RWPE2 (cell line): ENCODE measurements at regions not wholly inside any gene's neighbourhood (a gene's known extent, or its start where the extent isn't known, plus 50 kb on each side); places are given as distances from the start of the nearest gene placed in this dataset.
"Not testable (repeated sequence)": the region's sequence is repeated elsewhere in the genome, so short reads cannot be mapped to it uniquely, and the experiment has no call there.

Experiments used
- ATAC-seq: fragments of 200-7000 bp; cut with Tn5 transposase; 3 replicates; pipeline ENCODE4 v1.9.1; 2021; ENCODE audit warnings: low read depth
- DNase-seq: peaks from one replicate; pipeline ENCODE4 v3.0.0-alpha.2; 2020; ENCODE audit warnings: low spot score
- H3K27ac ChIP-seq: fragments of 450-650 bp; 2 replicates; pipeline ENCODE4 v1.5.1; 2017; ENCODE audit warnings: mild to moderate bottlenecking; ENCODE audit not compliant: poor library complexity, severe bottlenecking
- H3K27me3 ChIP-seq: fragments of 250-450 bp; sonication (Bioruptor Pico); 2 replicates; pipeline ENCODE4 v1.5.1; 2021; ENCODE audit warnings: mild to moderate bottlenecking, moderate library complexity; ENCODE audit not compliant: insufficient read depth, poor library complexity, severe bottlenecking
- H3K36me3 ChIP-seq: fragments of 250-450 bp; sonication (Bioruptor Pico); 2 replicates; pipeline ENCODE4 v1.5.1; 2020; ENCODE audit warnings: low read depth, mild to moderate bottlenecking, moderate library complexity
- H3K4me1 ChIP-seq: fragments of 250-450 bp; sonication (Bioruptor Pico); 2 replicates; pipeline ENCODE4 v1.5.1; 2021; ENCODE audit warnings: mild to moderate bottlenecking, moderate library complexity; ENCODE audit not compliant: insufficient read depth, poor library complexity, severe bottlenecking
- H3K4me3 ChIP-seq: fragments of 250-450 bp; sonication (Bioruptor Pico); 2 replicates; pipeline ENCODE4 v1.5.1; 2021; ENCODE audit warnings: mild to moderate bottlenecking, moderate library complexity; ENCODE audit not compliant: severe bottlenecking
- H3K9me3 ChIP-seq: fragments of 250-450 bp; sonication (Bioruptor Pico); 2 replicates; pipeline ENCODE4 v1.5.1; 2021; ENCODE audit warnings: mild to moderate bottlenecking, moderate library complexity; ENCODE audit not compliant: severe bottlenecking
- CTCF ChIP-seq: fragments of 450-650 bp; IDR thresholded peaks from one replicate; pipeline ENCODE4 v1.5.1; 2017; ENCODE audit warnings: mild to moderate bottlenecking, moderate library complexity; ENCODE audit not compliant: poor library complexity, severe bottlenecking

DNA sequence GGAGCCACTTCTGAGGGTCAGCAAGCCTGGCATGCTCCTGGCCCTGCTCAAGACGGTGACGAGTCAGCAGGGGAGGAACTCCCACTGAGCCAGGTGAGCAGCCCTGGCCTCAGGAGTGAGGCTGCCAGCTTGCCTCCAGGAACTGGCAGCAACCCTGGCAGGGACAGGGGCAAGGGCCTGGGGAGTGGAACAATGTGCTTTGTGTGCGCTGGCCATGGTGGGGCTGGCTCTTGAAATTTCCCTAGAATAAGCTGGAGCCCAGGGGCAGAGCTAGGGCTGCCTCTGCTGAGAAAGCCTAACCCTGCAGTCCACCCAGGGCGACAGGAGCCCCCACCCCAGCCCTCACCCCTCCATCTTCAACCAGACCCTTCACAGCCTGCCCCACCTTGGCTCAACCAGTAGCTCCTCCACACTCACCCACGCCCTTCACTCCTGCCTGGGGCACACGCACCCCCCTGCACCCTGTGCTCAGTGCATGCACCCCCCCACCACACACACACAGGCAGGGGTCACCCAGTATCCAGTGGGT, 88.0 kb downstream of the MRPL14 start:
- TF ChIP-seq CTCF: no peak
- Histone ChIP-seq H3K4me1 (peaks cover 65% of the 10 kb centered on the region), H3K27me3 (no peaks in the 10 kb centered on the region), H3K27ac (peak overlapping the region; percentile 99), H3K9me3 (no peaks in the 10 kb centered on the region), H3K36me3 (no peaks in the 10 kb centered on the region), H3K4me3 (no peak overlapping the region)
- no peak for DNase-seq
- ATAC-seq: no peak

- DNase-seq (no peak), ATAC-seq (no peak)
- H3K27ac ChIP-seq: peak overlapping the region; percentile 99
- no peaks in the 10 kb centered on the region for H3K27me3 ChIP-seq
- H3K4me1 ChIP-seq: peaks cover 66% of the 10 kb centered on the region
- no peaks in the 10 kb centered on the region for H3K9me3 ChIP-seq
- no peaks in the 10 kb centered on the region for H3K36me3 ChIP-seq
- no peak overlapping the region for H3K4me3 ChIP-seq
- TF ChIP-seq CTCF: no peak
Measured at GRCh38 chr6:44038543-44039065, 88.6 kb downstream of the MRPL14 start.

GRCh38 chr6:44037847-44038542, 89.3 kb downstream of the MRPL14 start:
- TF ChIP-seq CTCF: no peak
- no peak for DNase-seq
- H3K9me3 ChIP-seq: no peaks in the 10 kb centered on the region
- peak overlapping the region; percentile 99 for H3K27ac ChIP-seq
- H3K4me3 ChIP-seq: no peak overlapping the region
- H3K27me3 ChIP-seq: no peaks in the 10 kb centered on the region
- H3K36me3 ChIP-seq: no peaks in the 10 kb centered on the region; the same call in 1 of the 2 replicates
- H3K4me1 ChIP-seq: peaks cover 66% of the 10 kb centered on the region
- no peak for ATAC-seq

GRCh38 chr6:44037276-44037675, 90.0 kb downstream of the MRPL14 start:
- ATAC-seq, H3K9me3 ChIP-seq, H3K36me3 ChIP-seq, DNase-seq, H3K4me3 ChIP-seq, H3K27me3 ChIP-seq: not testable (repeated sequence)
- Histone ChIP-seq H3K4me1 (peaks cover 66% of the 10 kb centered on the region), H3K27ac (peak overlapping the region; percentile 99)

DNA sequence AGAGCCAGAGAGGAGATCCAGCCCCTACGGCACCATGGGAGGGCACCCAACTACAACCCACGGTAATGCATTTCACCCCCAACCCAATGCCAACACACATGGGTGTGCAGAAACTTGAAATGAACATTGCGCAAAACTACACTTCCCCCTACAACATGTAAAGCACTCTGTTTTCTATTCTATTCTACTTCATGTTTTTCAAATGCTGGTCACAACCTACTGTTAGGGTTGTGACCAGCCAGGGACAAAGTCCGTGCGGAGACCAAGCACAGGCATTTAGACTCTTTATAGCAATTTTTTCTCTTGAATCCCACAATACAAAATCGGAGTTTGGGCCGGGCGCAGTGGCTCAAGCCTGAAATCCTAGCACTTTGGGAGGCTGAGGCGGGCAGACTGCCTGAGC, 90.6 kb downstream of the MRPL14 start:
- H3K4me3 ChIP-seq: no peak overlapping the region
- TF ChIP-seq CTCF: no peak
- H3K36me3 ChIP-seq: no peaks in the 10 kb centered on the region; the same call in 1 of the 2 replicates
- peaks cover 67% of the 10 kb centered on the region for H3K4me1 ChIP-seq
- no peak for ATAC-seq
- H3K9me3 ChIP-seq: no peaks in the 10 kb centered on the region
- H3K27ac ChIP-seq: peak overlapping the region; percentile 99
- no peak for DNase-seq
- H3K27me3 ChIP-seq: no peaks in the 10 kb centered on the region
